T47D (cell line): ENCODE measurements at regions not wholly inside any gene's neighbourhood (a gene's known extent, or its start where the extent isn't known, plus 50 kb on each side); places are given as distances from the start of the nearest gene placed in this dataset.
"Not testable (repeated sequence)": the region's sequence is repeated elsewhere in the genome, so short reads cannot be mapped to it uniquely, and the experiment has no call there.

ENCODE experiments used
- DNase-seq, 2 experiments: peaks; one replicate each; pipeline versions ENCODE4 v3.0.0 to v3.0.0-alpha.2; 2011 to 2012; ENCODE audit warnings: low read depth in 1 of 2, low spot score in 1 of 2
- JUND ChIP-seq: IDR thresholded peaks from 2 replicates; pipeline ENCODE4 v1.6.1; 2012; ENCODE audit warnings: low read depth
- in situ Hi-C: cut with HindIII; loops from 2 replicates; pipeline ENCODE4 v1.10.0; 2016; ENCODE audit warnings: low sequenced_read_pairs, low pct_unique_long_range_greater_than_20kb

- in situ Hi-C loops, result no loop called here
Observed at GRCh38 chr2:52456561-52457377, 1310.8 kb upstream of the CHAC2 start.

GRCh38 chr2:52454962-52455361 is 1312.6 kb upstream of the CHAC2 start:
- no peak for TF ChIP-seq JUND
- in situ Hi-C loops, result no loop called here
- DNase-seq, result no peak

More at GRCh38 chr2:52456561-52457377, 1310.8 kb upstream of the CHAC2 start:
- DNase-seq, result no peak
- no peak for TF ChIP-seq JUND

- in situ Hi-C loops, result no loop called here
- no peak for DNase-seq
- no peak for TF ChIP-seq JUND
Observed at GRCh38 chr2:52452201-52452600, 1315.4 kb upstream of the CHAC2 start.

- TF ChIP-seq JUND, result no peak
- DNase-seq, result no peak
- in situ Hi-C loops, result no loop called here
Observed at GRCh38 chr2:52445686-52446085, 1321.9 kb upstream of the CHAC2 start.

GRCh38 chr2:52431352-52431760 is 1336.2 kb upstream of the CHAC2 start:
- no peak for TF ChIP-seq JUND

GRCh38 chr2:52429740-52430139 is 1337.9 kb upstream of the CHAC2 start:
- no peak for DNase-seq
- in situ Hi-C loops, result no loop called here
- TF ChIP-seq JUND, result no peak

More at GRCh38 chr2:52431352-52431760, 1336.2 kb upstream of the CHAC2 start:
- in situ Hi-C loops, result no loop called here
- DNase-seq, result no peak

- in situ Hi-C loops, result no loop called here
- no peak for TF ChIP-seq JUND
- no peak for DNase-seq
Observed at GRCh38 chr2:52429171-52429570, 1338.4 kb upstream of the CHAC2 start.

GRCh38 chr2:52428224-52428623 is 1339.4 kb upstream of the CHAC2 start:
- DNase-seq, result no peak
- in situ Hi-C loops, result no loop called here
- TF ChIP-seq JUND, result no peak

GRCh38 chr2:52423655-52424054 is 1343.9 kb upstream of the CHAC2 start:
- TF ChIP-seq JUND, result no peak
- no peak for DNase-seq
- in situ Hi-C loops, result no loop called here

GRCh38 chr2:52423111-52423510 is 1344.5 kb upstream of the CHAC2 start:
- in situ Hi-C loops, result no loop called here
- no peak for TF ChIP-seq JUND
- DNase-seq, result no peak

GRCh38 chr2:52416340-52416739 is 1351.3 kb upstream of the CHAC2 start:
- TF ChIP-seq JUND, result no peak
- in situ Hi-C loops, result no loop called here
- DNase-seq, result peak in 1 of 2 experiments; percentile 48

- no peak for TF ChIP-seq JUND
- no peak for DNase-seq
- in situ Hi-C loops, result no loop called here
Observed at GRCh38 chr2:52414561-52415295, 1352.9 kb upstream of the CHAC2 start.

GRCh38 chr2:52409308-52410118 is 1358.1 kb upstream of the CHAC2 start:
- DNase-seq, in situ Hi-C loops: not testable (repeated sequence)
